Gastrocnemius medialis (tissue), 4 donors: ENCODE measurements at regions not wholly inside any gene's neighbourhood (a gene's known extent, or its start where the extent isn't known, plus 50 kb on each side); places are given as distances from the start of the nearest gene placed in this dataset.

Source experiments
- CTCF ChIP-seq, 5 experiments: fragments of 450-650 bp in 3 of 5; fragments of 200-600 bp in 2 of 5; sonication (generic) in 2 of 5; IDR thresholded peaks in 4 of 5; conservative IDR thresholded peaks in 1 of 5; 1 replicate in 4 of 5; 2 replicates in 1 of 5; pipeline ENCODE4 v1.5.1; 2016 to 2019; ENCODE audit warnings: antibody characterized with exemption in 5 of 5, mild to moderate bottlenecking in 3 of 5, moderate library complexity in 3 of 5
- POLR2A ChIP-seq, 2 donors: fragments of 450-650 bp; IDR thresholded peaks; one replicate each; pipeline ENCODE4 v1.6.1; 2017; ENCODE audit warnings: antibody characterized with exemption in 2 of 2, mild to moderate bottlenecking in 2 of 2, moderate library complexity in 2 of 2

GRCh38 chr12:28933176-28933575 lies 215.9 kb upstream of the FAR2 start:
- TF ChIP-seq CTCF (IDR thresholded peaks at IDR 0.05 in 4 of 5, conservative IDR thresholded peaks at IDR 0.05 in 1 of 5) (no peak), POLR2A (IDR thresholded peaks at IDR 0.05) (no peak)
